Right lobe of liver (tissue), 6 donors: ENCODE measurements at regions not wholly inside any gene's neighbourhood (a gene's known extent, or its start where the extent isn't known, plus 50 kb on each side); places are given as distances from the start of the nearest gene placed in this dataset.
"Not testable (repeated sequence)": the region's sequence is repeated elsewhere in the genome, so short reads cannot be mapped to it uniquely, and the experiment has no call there.

ENCODE experiments used
- ATAC-seq, 4 donors: fragments of 200-7000 bp; cut with Tn5 transposase; one replicate each; pipeline ENCODE4 v1.9.1; 2020; ENCODE audit warnings: mild to moderate bottlenecking in 4 of 4, moderate library complexity in 4 of 4
- DNase-seq, 3 donors: peaks; one replicate each; pipeline ENCODE4 v3.0.0-alpha.2; 2020
- H3K27ac ChIP-seq, 3 donors: fragments of 200-600 bp; one replicate each; pipeline ENCODE4 v1.8.0; 2022
- H3K27me3 ChIP-seq, 2 donors: fragments of 200-600 bp; one replicate each; pipeline ENCODE4 v1.8.0; 2022
- H3K36me3 ChIP-seq, 4 donors: fragments of 200-600 bp; sonication (generic) in 1 of 4; one replicate each; pipeline versions ENCODE4 v1.5.1 to v1.8.0; 2017 to 2022; ENCODE audit warnings: control low read depth in 1 of 4
- H3K4me1 ChIP-seq, 4 donors: fragments of 200-600 bp; sonication (generic) in 1 of 4; one replicate each; pipeline versions ENCODE4 v1.5.1 to v1.8.0; 2017 to 2022; ENCODE audit warnings: control low read depth in 1 of 4
- H3K4me3 ChIP-seq, 3 donors: fragments of 200-600 bp; one replicate each; pipeline ENCODE4 v1.8.0; 2022
- H3K9me3 ChIP-seq, 4 donors: fragments of 200-600 bp; sonication (generic) in 1 of 4; one replicate each; pipeline versions ENCODE4 v1.5.1 to v1.8.0; 2017 to 2022; ENCODE audit warnings: control low read depth in 1 of 4
- POLR2A ChIP-seq: fragments of 450-650 bp; IDR thresholded peaks from one replicate; pipeline ENCODE4 v1.6.1; 2017; ENCODE audit warnings: antibody characterized with exemption, mild to moderate bottlenecking
- WGBS: methylation state at CpG from one replicate; pipeline ENCODE4 v1.1.6; 2018; ENCODE audit warnings: low coverage, low lambda C conversion rate; ENCODE audit not compliant: insufficient coverage; ENCODE audit errors: missing lambda C conversion rate; 5-methylcytosine and 5-hydroxymethylcytosine counted together
- intact Hi-C, 2 donors: fragments of 100-400 bp; cut with DNase I; formaldehyde crosslinking; loops; one replicate each; pipeline versions ENCODE4 v1.11.2 to v1.14.1; 2022
- TF ChIP-seq, protein P1 (sequence below), 4 donors: fragments of 200-600 bp in 3 of 4; fragments of 450-650 bp in 1 of 4; IDR thresholded peaks; one replicate each; pipeline versions ENCODE4 v1.5.1 to v1.8.0; 2016 to 2022; ENCODE audit warnings: antibody characterized with exemption in 4 of 4, mild to moderate bottlenecking in 2 of 4
- donor health status: DM: no; HTN: yes; CAD: no.
- donor health status: DM: no; HTN: no; CAD: no.
- donor health status: DM: no; HTN: no; CAD: no.
- donor health status: DM: no; HTN: yes; CAD: no.
- donor health status: DM: no; HTN: yes; CAD: no.

DNA sequence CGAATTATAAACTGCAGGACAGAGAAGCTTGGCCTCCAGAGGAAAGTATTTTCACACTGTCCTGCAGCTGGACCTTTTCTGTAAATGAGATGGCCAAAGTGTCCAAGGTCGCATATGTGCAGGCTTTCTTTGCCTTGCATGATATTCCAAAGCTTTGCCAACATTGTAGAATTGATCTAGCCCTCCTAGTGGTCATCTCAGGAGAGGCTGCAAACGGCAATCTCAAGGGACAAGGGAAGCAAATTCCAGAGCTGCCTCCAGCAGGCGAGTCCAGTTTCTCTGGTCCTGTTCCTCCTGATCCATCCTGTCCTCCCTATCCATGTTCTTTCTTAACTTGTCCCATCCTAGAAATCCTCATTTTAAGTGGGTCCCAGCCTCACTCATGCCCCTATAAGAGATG lies 373.4 kb upstream of the PCDH15 start:
- H3K27me3 ChIP-seq = no peaks in the 10 kb centered on the region
- no peaks in the 10 kb centered on the region for H3K9me3 ChIP-seq
- 33% methylated on average over 4 of the region's 4 CpGs for WGBS
- no peak overlapping the region for H3K27ac ChIP-seq
- H3K4me1 ChIP-seq = no peaks in the 10 kb centered on the region
- TF ChIP-seq, protein P1, sequence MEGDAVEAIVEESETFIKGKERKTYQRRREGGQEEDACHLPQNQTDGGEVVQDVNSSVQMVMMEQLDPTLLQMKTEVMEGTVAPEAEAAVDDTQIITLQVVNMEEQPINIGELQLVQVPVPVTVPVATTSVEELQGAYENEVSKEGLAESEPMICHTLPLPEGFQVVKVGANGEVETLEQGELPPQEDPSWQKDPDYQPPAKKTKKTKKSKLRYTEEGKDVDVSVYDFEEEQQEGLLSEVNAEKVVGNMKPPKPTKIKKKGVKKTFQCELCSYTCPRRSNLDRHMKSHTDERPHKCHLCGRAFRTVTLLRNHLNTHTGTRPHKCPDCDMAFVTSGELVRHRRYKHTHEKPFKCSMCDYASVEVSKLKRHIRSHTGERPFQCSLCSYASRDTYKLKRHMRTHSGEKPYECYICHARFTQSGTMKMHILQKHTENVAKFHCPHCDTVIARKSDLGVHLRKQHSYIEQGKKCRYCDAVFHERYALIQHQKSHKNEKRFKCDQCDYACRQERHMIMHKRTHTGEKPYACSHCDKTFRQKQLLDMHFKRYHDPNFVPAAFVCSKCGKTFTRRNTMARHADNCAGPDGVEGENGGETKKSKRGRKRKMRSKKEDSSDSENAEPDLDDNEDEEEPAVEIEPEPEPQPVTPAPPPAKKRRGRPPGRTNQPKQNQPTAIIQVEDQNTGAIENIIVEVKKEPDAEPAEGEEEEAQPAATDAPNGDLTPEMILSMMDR (IDR thresholded peaks at IDR 0.05) = no peak
- TF ChIP-seq POLR2A = no peak
- no peak for DNase-seq
- no peak overlapping the region for H3K4me3 ChIP-seq
- ATAC-seq = no peak
- intact Hi-C loops = no loop called here
- H3K36me3 ChIP-seq = no peaks in the 10 kb centered on the region

DNA sequence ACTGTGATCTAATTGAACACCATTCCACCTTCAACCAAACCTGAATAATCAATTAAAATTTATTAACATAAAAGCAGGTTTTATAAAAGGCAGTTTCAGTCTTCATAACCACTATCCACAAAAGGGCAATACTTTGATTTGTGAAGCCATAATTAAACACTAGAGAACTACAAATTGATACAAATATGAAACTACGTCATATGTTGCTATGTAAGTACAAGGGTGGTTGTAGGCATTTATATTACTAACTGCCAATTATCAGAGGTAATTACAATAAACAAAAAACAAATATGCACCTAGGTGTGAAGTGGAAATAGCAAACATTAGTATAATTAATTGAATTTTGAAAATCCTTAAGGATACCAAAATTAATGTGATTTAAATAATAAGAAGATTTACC lies 368.5 kb upstream of the PCDH15 start:
- no peak for DNase-seq
- Histone ChIP-seq H3K27me3 (no peaks in the 10 kb centered on the region), H3K27ac (no peak overlapping the region), H3K36me3 (no peaks in the 10 kb centered on the region), H3K9me3 (no peaks in the 10 kb centered on the region), H3K4me1 (no peaks in the 10 kb centered on the region), H3K4me3 (no peak overlapping the region)
- no peak for ATAC-seq
- 53% methylated on average over 1 of the region's 1 CpG for WGBS
- TF ChIP-seq, protein P1 (IDR thresholded peaks at IDR 0.05) = no peak
- no peak for TF ChIP-seq POLR2A
- intact Hi-C loops = no loop called here

DNA sequence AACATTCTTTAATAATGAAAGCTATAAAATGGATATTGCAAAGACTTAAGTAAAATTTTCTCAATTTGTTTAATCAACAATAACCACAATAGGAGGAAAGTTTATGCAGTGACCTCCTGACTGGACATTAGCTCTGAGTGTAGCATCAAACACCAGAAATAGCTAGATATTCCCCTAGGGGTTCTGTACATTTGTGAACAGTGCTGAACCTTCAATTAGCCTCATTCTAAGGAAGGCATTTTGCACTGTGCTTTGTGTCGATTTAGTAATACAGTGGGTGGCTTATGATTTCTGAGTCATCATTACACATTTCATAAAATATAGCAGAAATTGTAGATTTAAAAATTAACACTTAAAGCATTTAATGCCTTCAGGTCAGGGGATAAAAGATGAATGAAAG lies 367.3 kb upstream of the PCDH15 start:
- H3K27ac ChIP-seq = no peak overlapping the region
- no peaks in the 10 kb centered on the region for H3K9me3 ChIP-seq
- TF ChIP-seq, protein P1 (IDR thresholded peaks at IDR 0.05) = no peak
- no peak for TF ChIP-seq POLR2A
- H3K36me3 ChIP-seq = no peaks in the 10 kb centered on the region
- no peaks in the 10 kb centered on the region for H3K27me3 ChIP-seq
- 75% methylated on average over 1 of the region's 1 CpG for WGBS
- DNase-seq (no peak), ATAC-seq (no peak)
- no peaks in the 10 kb centered on the region for H3K4me1 ChIP-seq
- H3K4me3 ChIP-seq = no peak overlapping the region
- intact Hi-C loops = no loop called here

DNA sequence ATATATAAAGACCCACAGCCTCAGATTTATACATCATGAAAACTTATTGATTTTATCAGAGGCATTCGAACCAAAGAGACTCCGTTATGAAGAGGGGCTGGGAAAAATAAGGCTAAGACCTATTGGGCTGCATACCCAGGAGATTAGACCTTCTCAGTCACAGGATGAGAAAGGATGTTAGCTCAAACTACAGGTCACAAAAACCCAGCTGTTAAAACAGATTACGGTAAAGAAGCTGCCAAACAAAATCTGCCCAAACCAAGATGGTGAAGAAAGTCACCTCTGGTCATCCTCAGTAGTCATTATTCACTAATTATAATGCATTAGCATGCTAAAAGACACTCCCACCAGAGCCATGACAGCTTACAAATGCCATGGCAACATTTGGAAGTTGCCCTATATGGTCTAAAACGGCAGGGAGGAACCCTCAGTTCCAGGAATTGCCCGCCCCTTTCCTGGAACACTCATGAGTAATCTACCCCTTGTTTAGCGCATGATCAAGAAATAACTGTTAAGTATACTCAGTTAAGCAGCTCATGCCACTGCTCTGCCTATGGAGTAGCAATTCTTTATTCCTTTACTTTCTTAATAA lies 362.5 kb upstream of the PCDH15 start:
- H3K4me3 ChIP-seq = no peak overlapping the region
- no peak for ATAC-seq
- H3K9me3 ChIP-seq = no peaks in the 10 kb centered on the region
- WGBS = 64% methylated on average over 4 of the region's 6 CpGs
- intact Hi-C loops = no loop called here
- H3K27me3 ChIP-seq = no peaks in the 10 kb centered on the region
- TF ChIP-seq POLR2A = no peak
- TF ChIP-seq, protein P1 (IDR thresholded peaks at IDR 0.05) = no peak
- no peak for DNase-seq
- H3K27ac ChIP-seq = no peak overlapping the region
- H3K36me3 ChIP-seq = no peaks in the 10 kb centered on the region
- H3K4me1 ChIP-seq = no peaks in the 10 kb centered on the region

DNA sequence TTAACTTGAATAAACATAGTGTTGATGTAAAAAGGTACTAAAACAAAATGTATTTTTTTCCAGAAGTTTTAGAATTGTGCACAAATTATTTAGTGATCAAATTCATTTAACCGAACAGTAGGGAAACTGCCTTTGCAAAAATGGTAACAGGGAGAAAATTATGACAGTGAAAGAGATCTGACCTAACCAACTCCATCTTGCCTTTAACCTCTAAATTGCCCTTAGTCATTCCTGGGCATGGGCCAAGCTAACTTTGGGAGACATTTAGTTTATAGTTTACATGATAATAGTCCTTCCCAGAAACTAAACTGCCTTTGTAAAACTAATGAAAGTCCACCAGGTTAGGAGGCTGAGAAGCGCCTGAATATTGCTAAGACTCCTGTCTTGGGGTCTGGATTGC lies 361.3 kb upstream of the PCDH15 start:
- H3K9me3 ChIP-seq, DNase-seq, H3K36me3 ChIP-seq, H3K4me1 ChIP-seq, H3K27ac ChIP-seq, intact Hi-C loops, H3K27me3 ChIP-seq, ATAC-seq, H3K4me3 ChIP-seq: not testable (repeated sequence)
- WGBS = 58% methylated on average over 2 of the region's 2 CpGs
